Parathyroid adenoma (tissue), 2 donors: ENCODE measurements at regions not wholly inside any gene's neighbourhood (a gene's known extent, or its start where the extent isn't known, plus 50 kb on each side); places are given as distances from the start of the nearest gene placed in this dataset.

Experiments
- H2AFZ ChIP-seq: fragments of 300-600 bp; sonication (generic); one replicate; pipeline ENCODE4 v1.7.0; 2017; ENCODE audit warnings: antibody characterized with exemption, mild to moderate bottlenecking
- H3K27ac ChIP-seq: fragments of 300-600 bp; sonication (generic); one replicate; pipeline ENCODE4 v1.7.0; 2017
- H3K27me3 ChIP-seq: fragments of 300-600 bp; sonication (generic); one replicate; pipeline ENCODE4 v1.7.0; 2017; ENCODE audit warnings: low read length; ENCODE audit not compliant: control insufficient read depth, insufficient read depth
- H3K36me3 ChIP-seq: fragments of 300-600 bp; sonication (generic); one replicate; pipeline ENCODE4 v1.7.0; 2017; ENCODE audit warnings: low read length; ENCODE audit not compliant: control insufficient read depth, insufficient read depth
- H3K4me1 ChIP-seq: fragments of 300-600 bp; sonication (generic); one replicate; pipeline ENCODE4 v1.7.0; 2017; ENCODE audit warnings: control low read depth
- H3K4me2 ChIP-seq: fragments of 300-600 bp; sonication (generic); one replicate; pipeline ENCODE4 v1.7.0; 2017; ENCODE audit warnings: low read length
- H3K4me3 ChIP-seq: fragments of 300-600 bp; sonication (generic); one replicate; pipeline ENCODE4 v1.7.0; 2017; ENCODE audit warnings: low read depth, low read length
- H3K79me2 ChIP-seq: fragments of 300-600 bp; sonication (generic); one replicate; pipeline ENCODE4 v1.7.0; 2017; ENCODE audit warnings: control low read depth
- H3K9ac ChIP-seq: fragments of 300-600 bp; sonication (generic); one replicate; pipeline ENCODE4 v1.7.0; 2017; ENCODE audit warnings: mild to moderate bottlenecking
- H3K9me3 ChIP-seq: fragments of 300-600 bp; sonication (generic); one replicate; pipeline ENCODE4 v1.7.0; 2017; ENCODE audit warnings: low read length; ENCODE audit not compliant: control insufficient read depth
- CTCF ChIP-seq: fragments of 300-600 bp; sonication (generic); IDR thresholded peaks from one replicate; pipeline ENCODE4 v1.7.0; 2017; ENCODE audit warnings: antibody characterized with exemption, mild to moderate bottlenecking
- donor health status: primary hyperparathyroidism.

GRCh38 chr15:39205506-39206371 lies 375.1 kb upstream of the THBS1 start:
- Histone ChIP-seq H3K4me3 (no peak overlapping the region), H3K9ac (no peak overlapping the region), H3K27ac (no peak overlapping the region), H2AFZ (no peak overlapping the region), H3K27me3 (no peaks in the 10 kb centered on the region), H3K79me2 (no peaks in the 10 kb centered on the region), H3K4me1 (no peaks in the 10 kb centered on the region), H3K9me3 (no peaks in the 10 kb centered on the region), H3K36me3 (no peaks in the 10 kb centered on the region), H3K4me2 (no peak overlapping the region)
- no peak for TF ChIP-seq CTCF

GRCh38 chr15:39207532-39208115 lies 373.3 kb upstream of the THBS1 start:
- H3K4me1 ChIP-seq = no peaks in the 10 kb centered on the region
- no peak overlapping the region for H3K4me2 ChIP-seq
- H3K27ac ChIP-seq = no peak overlapping the region
- H3K9ac ChIP-seq = no peak overlapping the region
- no peaks in the 10 kb centered on the region for H3K36me3 ChIP-seq
- no peak for TF ChIP-seq CTCF
- no peaks in the 10 kb centered on the region for H3K79me2 ChIP-seq
- H3K9me3 ChIP-seq = no peaks in the 10 kb centered on the region
- no peak overlapping the region for H2AFZ ChIP-seq
- H3K4me3 ChIP-seq = no peak overlapping the region
- no peaks in the 10 kb centered on the region for H3K27me3 ChIP-seq

GRCh38 chr15:39208187-39208586 lies 372.7 kb upstream of the THBS1 start:
- Histone ChIP-seq H3K27ac (no peak overlapping the region), H3K27me3 (no peaks in the 10 kb centered on the region), H3K79me2 (no peaks in the 10 kb centered on the region), H2AFZ (no peak overlapping the region), H3K36me3 (no peaks in the 10 kb centered on the region), H3K4me2 (no peak overlapping the region), H3K4me1 (no peaks in the 10 kb centered on the region), H3K9ac (no peak overlapping the region), H3K9me3 (no peaks in the 10 kb centered on the region), H3K4me3 (no peak overlapping the region)
- no peak for TF ChIP-seq CTCF

- Histone ChIP-seq H3K9ac (no peak overlapping the region), H3K9me3 (no peaks in the 10 kb centered on the region), H3K36me3 (no peaks in the 10 kb centered on the region), H3K4me1 (no peaks in the 10 kb centered on the region), H3K4me3 (no peak overlapping the region), H3K4me2 (no peak overlapping the region), H3K27me3 (no peaks in the 10 kb centered on the region), H3K79me2 (no peaks in the 10 kb centered on the region), H3K27ac (no peak overlapping the region), H2AFZ (no peak overlapping the region)
- no peak for TF ChIP-seq CTCF
Measured at GRCh38 chr15:39209548-39210211, 371.2 kb upstream of the THBS1 start.
